SW480 (cell line): ENCODE measurements at regions not wholly inside any gene's neighbourhood (a gene's known extent, or its start where the extent isn't known, plus 50 kb on each side); places are given as distances from the start of the nearest gene placed in this dataset.
A peak's percentile ranks its signal among the peaks of the same experiment; 100 is the strongest.
"Not testable (repeated sequence)": the region's sequence is repeated elsewhere in the genome, so short reads cannot be mapped to it uniquely, and the experiment has no call there.

Experiments
- DNase-seq: peaks from one replicate; pipeline ENCODE4 v3.0.0-alpha.2; 2016; ENCODE audit warnings: low spot score

DNA sequence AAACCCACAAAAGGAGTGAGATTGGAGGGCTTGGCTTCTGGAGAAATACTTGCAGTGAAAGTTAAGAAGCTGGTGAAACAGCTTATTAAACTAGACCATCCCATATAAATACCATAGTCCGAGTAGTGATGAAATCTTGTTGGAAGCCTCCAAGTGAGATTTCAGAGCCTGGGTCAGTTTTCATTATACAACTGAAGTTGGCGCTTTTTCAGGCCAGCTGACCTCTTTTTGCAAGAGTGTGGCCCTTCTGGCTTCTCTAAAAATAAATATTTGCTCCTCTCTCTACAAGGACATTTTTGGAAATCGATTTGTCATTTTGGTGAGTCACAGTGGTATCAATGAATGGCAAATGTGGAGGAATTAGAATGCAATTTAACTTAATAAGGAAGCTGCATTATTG, 51.2 kb upstream of the THRB start:
- DNase-seq = no peak

DNA sequence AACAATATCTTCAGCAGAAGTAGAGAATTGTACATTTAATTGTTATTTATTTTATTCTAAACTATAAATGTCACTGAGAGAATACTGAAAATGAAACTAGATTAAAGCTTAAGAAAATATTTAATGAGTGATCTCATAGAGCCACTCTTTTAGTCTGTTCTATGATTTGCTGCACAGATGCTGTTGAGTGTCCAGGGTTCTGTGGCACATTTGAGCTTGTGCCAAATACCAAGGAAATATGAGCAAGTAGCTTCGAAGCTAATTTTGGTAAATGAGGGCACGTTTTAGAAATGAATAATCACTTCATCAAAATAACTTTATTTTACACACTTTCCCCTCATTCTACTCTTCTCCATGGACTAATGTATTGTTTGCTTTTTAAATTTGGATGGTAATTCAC, 53.6 kb upstream of the THRB start:
- DNase-seq = no peak

DNA sequence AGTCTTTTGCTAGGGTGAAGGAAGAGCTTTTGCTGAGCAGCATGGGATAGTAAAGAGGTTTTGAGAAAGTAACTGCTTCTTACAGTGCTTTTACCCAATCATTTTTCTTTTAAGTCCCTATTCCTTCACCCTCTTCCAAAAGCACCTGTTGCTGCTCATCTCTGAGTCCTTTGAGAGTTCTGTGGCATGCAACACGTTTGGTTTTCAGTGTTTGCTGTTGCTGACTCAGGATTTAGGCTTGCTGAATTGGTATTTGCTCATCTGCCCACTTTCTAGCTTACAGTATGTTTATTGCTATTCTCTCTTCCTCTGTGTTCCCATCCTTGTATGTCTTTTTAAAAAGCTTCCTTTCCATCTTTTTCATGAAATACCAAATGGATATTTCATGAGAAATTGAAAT, 55.9 kb upstream of the THRB start:
- DNase-seq = no peak

DNA sequence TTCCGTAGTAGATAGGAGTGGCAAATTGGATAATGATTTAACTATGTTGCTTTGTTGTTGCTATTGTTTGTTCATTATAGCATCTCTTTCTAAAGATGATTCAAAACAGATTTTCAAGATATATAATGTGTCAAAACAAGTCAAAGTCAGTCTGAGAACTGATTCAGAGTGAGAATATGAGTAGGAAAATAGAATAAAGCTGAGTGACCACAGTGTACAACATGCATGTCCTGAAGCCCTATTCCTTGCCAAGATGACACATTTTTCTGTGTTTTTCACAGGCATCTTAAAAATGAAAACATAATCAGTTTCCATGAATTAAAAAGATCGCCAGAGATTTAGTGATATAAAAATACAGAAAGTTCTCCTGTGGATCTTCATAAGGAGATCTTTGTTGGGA, 57.0 kb upstream of the THRB start:
- DNase-seq = no peak

DNA sequence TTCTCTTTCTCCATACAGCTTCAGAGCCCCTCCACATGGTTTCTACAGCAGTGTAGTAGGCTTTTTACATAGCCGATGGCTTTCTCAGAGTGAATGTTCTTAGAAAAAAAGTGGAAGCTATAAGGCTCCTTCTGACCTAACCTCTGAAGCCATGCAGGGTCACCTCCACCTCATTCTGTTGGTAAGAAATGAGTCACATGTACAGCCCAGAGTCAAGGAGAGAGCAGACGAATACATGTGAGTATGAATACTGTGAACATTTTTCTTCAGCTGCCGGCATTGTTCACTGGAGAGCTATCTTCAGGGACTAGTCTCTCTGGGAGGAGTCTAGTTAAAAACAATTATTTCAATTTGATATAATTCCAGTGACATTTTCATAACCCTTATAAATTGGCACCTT, 68.2 kb upstream of the THRB start:
- DNase-seq = no peak

DNA sequence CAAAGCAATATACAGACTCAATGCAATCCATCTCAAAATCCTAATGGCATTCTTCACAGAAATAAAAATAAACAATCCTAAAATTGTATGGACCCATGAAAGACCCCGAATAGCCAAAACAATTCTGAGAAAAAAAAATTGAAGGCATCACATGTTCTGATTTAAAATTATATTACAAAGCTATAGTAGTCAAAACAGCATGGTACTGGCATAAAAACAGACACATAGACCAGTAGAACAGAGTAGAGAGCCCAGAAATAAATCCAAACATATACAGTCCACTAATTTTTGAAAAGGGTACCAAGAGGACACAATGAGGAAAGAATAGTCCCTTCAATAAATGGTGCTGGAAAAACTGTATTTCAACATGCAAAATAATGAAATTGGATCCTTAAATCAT, 70.4 kb upstream of the THRB start:
- no peak for DNase-seq

DNA sequence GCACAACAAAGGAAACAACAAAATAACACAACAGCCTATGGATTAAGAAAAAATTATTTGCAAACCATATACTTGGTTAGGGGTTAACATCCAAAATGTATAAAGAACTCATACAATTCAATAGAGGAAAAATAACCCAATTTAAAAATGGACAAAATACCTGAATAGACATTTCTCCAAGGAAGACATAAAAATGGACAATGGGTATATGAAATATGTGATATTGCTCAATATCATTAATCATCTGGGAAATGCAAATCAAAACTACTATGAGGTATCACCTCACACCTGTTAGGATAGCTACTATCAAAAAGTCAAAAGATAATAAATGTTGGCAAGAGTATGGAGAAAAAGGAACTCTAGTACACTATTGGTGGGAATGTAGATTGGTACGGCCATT, 71.0 kb upstream of the THRB start:
- DNase-seq = no peak

DNA sequence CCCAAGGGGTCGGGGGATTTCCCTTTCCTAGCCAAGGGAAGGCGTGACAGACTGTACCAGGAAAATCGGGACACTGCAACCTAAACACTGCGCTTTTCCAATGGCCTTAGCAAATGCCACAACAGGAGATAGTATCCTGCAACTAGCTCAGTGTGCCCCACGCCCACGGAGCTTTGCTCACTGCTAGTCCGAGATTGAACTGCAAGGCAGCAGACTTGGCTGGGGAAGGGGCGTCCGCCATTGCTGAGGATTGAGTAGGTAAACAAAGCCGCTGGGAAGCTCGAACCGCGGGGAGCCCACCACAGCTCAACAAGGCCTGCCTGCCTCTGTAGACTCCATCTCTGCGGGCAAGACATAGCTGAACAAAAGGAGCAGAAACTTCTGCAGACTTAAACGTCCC, 72.3 kb upstream of the THRB start:
- DNase-seq = no peak

DNA sequence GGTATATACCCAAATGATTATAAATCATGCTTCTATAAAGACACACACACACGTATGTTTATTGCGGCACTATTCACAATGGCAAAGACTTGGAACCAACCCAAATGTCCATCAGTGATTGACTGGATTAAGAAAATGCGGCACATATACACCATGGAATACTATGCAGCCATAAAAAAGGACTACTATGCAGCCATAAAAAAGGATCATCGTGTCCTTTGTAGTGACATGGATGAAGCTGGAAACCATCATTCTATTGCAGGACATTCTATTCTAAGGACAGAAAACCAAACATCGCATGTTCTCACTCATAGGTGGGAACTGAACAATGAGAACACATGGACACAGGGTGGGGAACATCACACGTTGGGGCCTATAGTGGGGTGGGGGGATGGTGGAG, 77.8 kb upstream of the THRB start:
- DNase-seq = not testable (repeated sequence)

DNA sequence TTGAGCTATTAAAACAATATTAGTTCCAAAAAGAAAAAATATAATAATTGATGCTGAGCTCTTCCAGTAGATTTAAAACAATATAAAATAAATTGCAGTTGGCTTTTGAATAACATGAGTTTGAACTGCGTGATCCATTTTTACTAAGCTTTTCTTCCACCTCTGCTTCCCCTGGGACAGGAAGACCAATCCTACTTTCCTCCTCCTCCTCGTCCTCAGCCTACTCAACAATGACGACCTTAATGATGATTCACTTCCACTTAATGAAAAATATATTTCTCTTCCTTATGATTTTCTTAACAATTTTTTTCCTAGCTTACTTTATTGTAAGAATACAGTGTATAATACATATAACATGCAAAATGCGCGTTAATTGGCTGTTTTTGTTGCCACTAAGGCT, 78.9 kb upstream of the THRB start:
- no peak for DNase-seq

DNA sequence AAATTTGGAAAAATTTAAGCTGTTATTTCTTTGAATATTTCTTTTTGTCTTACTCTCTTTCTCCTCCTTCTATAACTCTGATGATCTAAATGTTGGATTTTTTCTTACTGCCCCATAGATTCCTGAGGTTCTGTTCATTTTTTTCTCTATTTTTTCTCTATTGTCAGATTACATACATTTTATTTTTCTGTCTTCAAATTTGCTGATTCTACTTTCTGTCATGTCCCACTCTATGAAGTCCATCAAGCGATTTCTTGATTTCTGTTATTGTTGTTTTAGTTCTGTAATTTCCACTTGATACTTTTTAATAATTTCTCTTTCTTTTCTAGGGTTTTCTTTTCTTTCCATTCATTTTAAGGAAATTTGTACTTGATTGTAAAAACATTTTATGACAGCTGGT, 83.7 kb upstream of the THRB start:
- DNase-seq = no peak

DNA sequence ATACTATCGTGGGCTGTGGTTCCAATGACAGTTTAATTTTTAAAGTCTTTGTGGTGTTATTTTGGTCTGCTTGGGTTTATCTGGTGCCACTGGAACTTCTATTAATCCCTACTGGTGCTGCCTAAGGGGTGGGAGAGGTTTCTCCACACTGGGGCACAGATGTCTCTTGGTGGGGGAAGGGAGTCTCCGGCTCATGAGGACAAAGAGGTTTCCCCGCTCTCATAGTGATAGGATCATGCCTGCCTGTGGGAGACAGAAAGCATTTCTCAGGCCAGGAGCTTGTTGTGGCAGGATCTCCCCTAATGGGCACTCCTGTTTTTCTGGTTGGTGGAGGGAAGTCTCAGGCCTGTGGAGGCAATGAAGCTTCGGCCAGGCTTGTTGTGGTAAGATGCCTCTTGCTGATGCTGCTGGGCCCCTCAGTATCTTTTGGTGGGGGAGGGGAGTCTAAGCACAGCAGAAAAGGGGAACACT, 84.3 kb upstream of the THRB start:
- DNase-seq = no peak

DNA sequence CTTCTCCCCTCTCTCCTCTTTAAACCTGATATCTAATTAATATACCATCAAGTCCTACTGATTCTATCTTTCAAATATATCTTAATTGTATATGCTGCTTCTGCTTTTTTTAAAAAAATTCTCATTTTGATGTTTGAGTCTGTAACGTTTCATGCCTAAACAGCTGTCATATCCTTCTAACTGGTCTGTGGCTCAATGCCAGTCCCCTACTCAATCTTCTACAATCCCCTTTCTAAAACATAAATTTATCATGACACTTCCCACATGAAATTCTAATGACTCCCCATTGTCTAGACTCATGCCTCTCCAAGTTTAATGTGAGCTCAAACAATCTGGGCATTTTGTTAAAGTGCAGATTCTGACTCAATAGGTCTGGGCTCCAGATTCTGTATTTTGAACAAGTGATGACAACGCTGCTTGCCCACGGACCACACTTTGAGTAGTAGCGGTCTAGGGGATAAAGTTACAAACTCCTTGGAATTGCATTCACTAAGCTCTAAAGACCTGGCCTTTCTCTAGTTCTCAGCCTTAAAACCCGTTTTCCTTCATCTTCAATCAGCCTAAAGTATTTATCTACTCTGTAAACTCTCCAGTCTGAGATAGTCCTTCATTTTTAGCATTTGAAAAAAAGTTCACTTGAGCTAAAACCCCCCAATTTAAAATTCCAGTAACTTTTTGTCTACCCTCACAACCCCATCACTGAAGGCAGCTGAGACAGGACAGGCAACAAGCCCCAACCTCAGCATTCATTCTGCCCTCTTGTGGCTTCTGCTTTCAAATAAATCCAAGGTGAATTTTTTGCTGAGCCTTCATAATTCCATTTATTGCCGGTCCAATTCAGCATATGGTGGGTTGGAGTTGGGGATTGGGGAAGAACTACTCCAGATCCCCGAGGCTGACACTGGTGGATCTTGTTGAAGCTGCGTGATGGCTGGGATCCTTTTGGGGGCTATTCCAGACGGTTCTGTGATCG, 88.1 kb upstream of the THRB start:
- no peak for DNase-seq

DNA sequence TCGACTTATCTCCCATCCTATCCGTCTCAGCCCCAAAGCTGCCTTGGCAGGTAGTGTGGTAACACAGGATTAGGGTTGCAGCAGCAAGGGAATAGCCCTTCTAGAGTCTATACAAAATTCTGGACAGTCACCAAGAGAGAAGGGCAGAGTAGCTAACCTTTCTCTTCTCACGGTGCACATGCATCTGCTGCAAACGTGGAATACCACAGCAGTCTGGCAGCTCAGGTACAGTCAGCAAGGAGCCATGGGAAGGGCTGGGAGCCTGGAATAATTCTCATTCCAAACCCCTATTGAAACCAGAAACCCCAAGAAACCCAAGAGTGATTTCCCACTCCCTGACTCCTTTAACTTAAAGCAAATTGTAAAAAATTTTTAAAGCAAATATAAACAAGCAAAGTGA, 92.3 kb upstream of the THRB start:
- no peak for DNase-seq

DNA sequence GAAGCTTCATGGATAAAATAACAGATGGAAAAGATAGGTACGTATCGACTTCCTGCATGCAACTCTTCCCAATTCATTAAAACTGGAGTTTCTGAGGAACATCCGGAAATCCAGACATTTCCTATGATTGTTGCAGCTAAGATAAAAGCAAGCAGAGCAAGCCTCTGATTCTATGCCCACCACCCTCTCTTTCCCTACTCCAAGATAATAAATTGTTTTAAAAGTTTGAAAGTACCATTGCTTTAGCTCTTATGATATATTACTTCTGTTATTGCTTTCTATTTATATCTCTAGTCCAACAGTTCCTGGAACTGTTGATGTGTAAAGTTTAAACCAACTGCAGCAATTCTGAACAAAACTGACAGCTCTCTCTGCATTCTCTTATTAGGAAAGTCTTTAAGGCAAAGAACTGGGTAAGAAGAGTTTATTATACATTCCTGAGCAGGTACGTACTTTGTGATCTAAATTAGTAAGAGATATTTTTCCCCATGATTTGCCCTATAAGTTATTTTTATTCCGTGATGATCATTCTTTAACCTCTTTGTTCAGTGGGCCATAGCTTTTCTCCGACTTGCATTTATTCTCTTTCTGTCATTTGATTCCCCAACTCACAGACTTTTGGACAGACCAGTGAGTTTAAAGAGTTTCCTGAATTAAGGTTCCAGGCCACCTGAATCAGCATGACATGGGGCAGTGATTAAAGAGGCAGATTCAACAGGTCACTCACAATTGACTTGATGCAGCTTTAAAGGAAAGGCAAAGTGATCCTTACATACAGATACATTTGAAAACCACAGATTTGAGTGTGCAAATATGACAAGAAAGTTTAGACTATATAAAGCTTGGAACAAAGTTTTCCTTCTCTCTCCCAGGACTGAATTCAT, 94.2 kb upstream of the THRB start:
- no peak for DNase-seq

DNA sequence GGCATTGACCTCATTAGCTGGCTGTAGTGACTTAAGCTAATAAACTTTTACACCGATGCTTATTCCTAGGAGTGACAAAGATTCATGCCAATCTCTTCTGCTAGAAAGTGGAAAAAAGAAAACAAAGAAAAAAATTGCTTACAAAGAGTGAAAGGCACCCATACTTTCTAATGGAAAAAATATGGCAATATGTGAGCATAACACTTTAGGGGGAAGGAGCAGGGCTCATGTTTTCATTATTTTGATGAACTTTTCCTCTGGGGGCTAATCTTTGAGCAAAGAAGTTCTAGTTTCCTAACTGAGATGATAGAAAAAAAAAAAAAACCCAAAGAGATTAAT, 94.8 kb upstream of the THRB start:
- DNase-seq = no peak

DNA sequence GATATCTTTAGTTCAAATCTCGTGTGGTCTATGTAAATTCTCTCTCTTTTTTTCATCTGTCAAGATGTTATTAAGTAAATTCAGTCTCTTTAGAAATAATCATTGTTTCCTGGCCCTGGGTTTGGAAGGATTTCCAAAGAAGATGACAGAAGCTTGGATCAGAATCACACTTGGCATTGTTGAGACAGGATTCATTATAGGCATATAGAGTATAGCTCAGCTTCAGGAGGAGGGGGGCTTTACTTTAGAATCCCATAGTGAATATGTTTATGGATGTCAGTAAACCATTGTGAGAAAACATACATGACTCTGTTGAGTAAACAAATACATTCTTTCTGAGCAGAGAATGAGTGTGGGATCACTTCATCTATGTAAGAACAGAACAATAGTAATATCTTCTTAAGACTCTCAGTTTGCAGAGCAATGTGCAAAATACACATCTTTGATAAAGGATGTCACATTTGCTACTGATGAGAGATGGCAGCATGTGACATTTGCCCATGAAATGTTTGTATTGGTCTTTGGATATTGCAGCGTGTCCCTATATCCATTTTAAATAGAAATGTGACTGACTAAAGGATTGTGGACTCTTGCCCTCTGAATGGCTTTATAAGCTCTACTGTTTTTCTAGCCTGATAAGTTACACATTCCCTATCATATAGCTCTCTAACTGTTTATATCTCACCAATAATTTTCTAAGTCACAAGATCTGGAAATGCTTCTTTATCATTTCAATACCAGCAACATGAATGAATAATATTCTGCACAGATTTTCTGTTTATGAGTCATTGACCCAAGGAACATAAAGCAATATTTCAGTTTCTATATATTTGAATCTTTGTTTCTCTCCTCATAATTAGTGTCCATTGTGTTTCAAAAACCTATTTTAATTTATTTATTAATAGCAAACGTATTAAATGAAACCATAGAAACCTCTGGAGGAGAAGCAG, 95.6 kb upstream of the THRB start:
- DNase-seq = no peak

DNA sequence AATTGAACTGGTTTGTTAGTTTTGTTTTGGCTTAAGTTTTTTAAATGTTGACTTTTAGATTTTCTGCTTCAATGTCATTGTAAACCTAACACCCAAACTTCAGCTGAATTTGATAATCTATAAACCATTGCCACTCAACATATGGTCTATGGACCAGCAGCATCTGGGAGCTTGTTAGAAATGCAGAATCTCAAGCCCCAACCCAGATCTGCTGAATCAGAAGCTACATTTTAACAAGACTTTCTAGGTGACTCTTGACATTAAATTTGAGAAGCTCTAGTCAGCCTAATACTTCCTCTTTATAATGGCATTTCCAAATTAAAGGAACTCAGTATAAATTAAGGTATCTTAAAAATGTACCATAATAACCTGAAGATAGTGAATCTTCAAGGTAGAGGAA, 96.5 kb upstream of the THRB start:
- no peak for DNase-seq

DNA sequence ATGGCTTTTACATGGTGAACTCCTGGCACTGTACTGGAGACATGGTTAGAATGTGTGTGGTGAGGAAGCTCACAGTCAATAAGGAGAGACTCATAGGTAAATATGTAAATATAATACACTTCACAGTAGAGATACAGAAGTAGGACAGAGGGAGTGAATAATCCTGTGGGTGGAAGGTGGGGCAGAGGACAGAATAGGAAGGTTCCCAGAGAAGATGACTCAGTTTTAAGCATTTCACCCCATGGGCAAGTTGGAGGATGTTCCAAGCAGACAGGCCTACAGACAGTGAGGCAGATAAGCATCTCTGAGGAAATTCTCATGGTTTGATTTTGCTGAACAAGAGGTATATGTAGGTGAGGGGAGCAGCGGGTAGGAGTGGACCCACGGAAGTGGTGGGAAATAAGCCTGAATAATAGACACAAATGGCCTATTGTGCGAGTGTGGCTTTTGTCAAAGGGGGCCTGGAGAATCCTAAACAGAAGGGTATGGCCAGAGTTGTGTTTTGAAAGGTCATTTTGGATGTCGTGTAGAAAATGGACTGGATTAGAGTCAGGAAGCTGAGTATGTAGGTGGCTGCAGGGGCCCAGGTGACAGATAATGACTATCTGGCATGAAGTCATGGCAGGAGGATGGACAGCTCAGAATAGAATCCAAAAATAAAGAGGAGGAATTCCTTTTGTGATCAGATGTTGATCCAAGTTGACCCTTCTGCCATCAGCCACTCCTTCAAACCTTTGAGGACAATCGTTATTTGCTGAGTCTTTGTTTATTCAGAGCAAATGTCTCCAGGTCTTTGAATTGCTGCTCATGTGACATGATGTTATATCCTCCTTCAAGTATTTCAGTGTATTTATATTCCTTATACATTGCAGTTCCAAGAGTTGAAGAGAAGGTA, 97.3 kb upstream of the THRB start:
- peak; percentile 39 for DNase-seq

DNA sequence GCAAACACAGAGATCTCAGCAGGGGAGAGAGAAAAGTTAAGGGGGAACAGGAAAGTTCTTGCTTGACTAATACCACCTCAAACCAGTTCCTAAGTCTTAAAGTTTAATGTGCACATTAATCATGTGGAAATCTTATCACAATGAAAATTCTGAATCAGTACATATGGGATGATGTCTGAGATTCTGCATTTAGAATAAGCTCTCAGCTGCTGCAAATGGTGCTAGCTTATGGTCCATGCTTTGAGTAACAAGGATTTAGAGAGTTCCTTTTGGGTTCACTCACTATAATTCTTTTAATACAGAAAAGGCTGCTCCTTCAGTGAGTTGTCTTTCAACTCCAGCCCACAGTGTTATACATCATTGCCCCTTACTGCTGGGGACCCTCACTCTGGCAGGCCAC, 99.5 kb upstream of the THRB start:
- no peak for DNase-seq

DNA sequence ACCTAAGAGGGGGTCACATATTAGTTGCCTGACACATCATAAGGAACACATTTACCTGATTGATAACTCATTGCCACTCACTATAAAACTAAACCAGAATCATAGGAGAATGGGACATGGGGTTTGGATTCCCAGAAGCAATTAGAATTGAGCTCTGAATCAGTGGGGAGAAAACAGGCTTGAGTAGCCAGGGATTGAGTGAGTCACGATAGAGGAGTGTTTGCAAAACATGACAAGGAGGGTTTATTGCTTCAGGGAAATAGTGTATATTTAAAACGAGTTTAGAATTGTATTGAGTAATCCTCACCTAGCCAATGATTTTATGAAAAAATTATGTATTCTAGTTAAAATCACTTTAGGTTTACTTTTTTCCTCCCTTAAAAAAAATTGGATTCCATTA, 101.1 kb upstream of the THRB start:
- no peak for DNase-seq
